Right renal cortex interstitium (tissue), 3 donors: ENCODE measurements at regions not wholly inside any gene's neighbourhood (a gene's known extent, or its start where the extent isn't known, plus 50 kb on each side); places are given as distances from the start of the nearest gene placed in this dataset.

Experiments
- DNase-seq, 3 donors: peaks; one replicate each; pipeline ENCODE4 v3.0.0-alpha.2; 2013; ENCODE audit warnings: low read depth in 3 of 3, low spot score in 2 of 3

DNA sequence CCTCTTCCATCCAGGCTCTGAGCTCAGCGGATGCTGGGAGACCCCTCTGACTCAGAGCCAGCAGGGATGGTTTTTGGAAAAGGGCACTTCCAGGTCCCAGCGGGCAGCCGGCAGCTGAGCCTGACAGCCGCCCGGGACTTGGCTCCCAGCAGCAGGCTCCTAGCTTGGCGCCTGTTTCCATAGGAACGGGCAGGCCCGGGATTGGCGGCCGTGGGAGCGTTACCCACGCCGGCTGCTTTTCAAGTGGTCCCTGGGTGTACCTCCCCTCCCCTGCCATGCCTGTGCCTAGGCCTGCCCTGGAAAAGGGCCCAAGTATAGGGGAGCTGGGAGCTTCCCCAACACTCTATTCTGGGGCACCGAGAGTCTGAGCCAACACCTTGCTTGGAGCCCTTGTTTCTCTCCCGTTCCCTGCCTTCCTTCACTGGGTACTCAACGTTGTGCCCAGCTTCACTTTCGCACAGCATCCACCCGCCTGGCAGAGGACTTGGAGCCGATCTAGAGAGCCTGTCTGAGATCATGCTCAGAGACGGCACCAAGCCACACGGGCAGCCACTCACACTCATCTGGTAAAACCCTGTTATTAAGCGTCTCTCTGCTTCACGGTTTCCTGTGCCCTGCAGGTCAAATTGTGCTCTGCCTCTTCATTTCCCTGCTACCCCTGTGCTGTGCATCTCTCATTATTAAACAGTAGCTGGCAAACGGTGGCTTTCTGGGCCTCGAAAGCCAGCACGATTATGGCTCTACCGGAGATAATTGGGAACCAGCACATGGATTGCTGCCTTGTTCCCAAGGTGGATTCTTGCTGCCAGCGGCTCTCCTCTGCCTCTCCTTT lies 521.5 kb downstream of the BCOR start:
- no peak for DNase-seq

DNA sequence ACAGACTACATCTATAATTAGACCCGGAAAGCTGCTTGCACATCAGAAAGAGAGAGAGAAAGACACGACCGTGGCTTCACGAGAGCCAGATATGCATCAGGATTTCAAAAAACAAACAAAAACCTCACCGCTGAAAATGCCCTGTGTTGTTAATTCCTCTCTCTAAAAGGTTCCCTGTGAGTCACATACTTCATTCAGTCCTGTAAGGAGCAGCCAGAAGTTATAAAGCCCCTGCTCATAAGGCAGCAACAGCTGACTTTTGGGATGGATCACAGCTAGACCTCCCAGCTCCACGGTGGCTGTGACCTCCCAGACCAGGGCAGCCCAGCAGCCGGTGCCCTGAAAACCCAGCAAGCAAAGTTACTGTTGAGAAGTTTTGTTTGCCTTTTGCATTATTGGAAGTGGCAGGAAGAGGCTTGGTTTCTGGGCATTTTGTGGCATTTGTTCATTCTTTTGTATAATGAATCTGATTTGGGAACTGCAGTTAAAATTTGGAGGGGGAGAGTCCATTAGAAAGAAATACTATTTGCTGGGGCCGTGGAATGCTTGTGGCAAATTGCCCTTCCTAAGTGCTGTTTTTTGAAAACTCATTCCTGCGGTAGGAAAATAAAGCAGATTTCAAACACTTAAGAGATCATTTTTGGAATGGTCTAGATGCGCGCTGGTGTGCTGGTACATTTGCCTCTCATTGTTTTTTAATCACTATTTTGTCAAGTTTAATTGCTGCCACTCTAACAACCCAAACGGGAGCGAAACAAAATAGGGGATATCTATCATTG lies 520.4 kb downstream of the BCOR start:
- no peak for DNase-seq

DNA sequence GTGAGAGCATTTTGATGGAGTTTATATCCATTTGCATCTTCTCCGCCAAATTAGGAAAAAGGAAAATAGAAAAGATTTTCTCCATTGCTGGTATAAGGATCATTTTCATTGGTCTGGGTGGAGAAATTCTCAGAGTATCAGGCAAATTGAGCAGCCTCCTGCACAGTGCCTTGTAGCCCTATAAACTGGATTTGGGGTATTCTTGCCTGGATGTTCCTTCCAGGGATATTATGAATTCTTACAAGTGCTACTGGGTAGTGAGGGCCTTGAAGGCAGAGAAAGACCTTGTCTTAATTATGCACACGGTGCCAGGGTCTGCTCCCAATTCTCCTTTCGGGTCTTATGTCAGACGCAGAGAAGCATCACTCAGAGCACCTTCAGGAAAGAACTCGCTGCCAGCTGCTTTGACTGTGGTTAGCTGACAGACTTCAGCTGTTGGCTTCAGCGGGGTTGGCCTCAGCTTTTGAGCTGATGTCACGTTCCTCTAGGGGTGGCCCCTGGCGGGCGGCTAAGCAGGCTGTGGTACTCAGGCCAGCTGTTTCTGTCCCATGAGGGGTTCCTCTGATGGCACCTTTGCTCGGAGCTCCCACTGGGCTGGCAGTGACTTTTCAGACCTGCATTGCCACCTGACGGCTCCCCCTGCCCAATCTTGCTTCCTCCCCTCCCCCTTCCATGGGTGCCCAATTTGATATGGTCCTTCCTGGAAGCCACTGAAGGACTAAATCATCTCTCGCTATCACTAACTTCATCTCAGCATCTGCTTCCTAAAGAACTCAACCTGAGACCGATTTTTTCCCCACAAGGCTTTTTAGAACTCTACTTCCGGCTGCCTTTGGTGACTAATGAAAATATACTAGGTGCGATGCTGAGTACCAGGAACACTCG lies 519.5 kb downstream of the BCOR start:
- DNase-seq, result no peak

DNA sequence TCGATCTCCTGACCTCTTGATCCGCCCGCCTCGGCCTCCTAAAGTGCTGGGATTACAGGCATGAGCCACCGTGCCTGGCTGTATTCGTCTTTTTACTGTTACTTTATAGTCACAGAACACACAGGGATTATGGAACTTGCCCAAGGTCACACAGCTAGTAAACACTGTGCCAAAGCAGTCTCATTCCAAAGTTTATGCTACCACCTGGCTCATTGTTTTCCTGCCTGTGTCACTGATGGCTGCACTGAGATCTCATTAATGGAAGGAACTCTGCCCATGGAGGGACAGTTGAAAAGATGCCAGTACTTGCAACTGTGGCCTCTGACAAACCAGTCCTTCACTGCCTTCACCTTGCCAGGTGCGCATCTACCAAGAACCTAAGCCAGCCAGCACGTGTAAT lies 517.7 kb downstream of the BCOR start:
- no peak for DNase-seq

DNA sequence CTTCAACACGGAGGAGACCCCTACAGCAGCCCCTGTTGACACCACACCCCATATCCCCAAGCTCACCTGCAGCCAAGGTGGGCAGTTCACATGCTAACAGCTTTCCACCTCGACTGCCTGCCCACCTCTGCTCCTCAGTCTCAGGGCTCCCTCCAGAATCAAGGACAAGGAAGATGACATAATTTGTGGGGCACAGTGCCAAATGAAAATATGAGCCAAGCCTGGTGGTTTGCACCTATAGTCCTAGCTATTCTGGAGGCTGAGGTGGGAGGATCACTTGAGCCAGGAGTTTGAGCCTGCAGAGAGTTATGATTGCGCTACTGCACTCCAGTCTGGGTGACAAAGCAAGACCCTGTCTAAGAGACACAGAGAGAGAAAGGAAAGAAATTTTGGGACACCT lies 516.3 kb downstream of the BCOR start:
- DNase-seq, result no peak

DNA sequence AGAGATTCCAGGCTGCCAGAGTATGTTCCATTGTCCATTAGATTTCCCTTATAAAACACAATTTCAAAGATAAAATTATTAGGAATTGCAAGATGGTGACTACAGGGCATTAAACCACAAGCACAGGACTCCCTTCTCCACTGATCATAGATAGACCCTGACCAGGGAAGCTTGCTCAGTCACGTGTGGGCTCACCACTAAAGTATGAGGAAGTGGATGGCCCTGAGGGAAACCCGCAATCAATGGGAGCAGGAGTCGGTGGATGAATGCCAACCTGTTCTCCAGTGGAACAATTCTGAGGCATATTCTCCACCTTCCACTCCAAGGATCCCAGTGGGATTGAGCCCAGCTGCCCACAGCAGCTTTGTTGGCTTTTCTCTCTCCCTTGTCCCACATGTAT lies 515.7 kb downstream of the BCOR start:
- DNase-seq, result no peak

DNA sequence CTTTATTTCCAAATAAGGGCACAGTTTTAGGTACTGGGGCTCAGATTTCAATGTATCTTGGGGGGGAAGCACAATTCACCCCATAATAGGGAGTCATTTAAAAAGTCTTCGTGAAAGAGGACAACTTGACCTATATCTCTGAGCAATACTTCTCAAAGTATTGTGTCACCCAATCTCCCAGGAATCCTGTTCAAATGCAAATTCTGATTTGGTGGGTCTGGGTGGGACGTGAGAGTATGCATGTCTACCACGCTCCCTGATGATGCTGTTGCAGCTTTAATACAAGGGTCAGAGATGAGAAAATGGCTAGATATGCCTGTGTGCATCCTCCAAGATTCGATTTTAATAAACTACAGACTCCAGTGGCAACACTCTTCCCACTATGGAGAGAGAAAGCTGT lies 514.8 kb downstream of the BCOR start:
- no peak for DNase-seq

DNA sequence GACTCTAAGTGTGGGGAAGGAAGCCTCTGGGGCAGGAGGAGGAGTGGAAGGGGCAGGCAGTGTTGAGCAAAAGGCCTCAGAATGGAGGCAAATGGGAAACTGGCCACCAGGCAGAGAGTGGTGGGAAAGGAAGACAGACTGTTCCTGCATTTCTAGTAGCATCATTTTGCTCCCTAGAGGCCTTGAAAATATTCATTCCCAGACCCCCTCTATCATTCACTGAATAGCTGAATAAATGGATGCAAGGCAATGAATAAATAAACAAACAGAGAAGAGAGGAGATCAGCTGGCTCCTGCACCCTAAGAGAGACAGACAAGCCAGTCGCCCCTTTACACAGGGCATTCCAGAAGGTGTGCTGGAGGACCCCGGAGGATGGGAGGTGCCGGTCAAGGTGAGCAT lies 511.9 kb downstream of the BCOR start:
- DNase-seq, result no peak

DNA sequence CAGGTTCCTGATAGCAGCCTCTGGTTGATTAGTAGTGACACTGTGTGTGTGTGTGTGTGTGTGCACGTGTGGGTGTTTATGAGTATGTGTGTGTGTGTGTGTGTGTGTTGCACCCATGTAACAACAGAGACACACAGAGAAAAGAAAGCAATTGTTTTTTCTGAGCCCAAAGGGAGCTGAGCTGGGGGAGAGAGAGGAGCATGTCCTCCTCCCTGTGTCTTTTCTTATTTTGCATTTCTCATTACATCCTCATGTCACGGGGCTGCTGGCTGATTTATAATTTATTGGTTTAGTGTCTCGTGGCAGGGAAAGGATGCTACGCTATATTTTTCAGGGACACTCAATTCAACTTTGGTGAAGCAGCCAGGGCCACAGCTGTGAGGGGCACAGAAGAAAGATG lies 511.4 kb downstream of the BCOR start:
- DNase-seq, result no peak

DNA sequence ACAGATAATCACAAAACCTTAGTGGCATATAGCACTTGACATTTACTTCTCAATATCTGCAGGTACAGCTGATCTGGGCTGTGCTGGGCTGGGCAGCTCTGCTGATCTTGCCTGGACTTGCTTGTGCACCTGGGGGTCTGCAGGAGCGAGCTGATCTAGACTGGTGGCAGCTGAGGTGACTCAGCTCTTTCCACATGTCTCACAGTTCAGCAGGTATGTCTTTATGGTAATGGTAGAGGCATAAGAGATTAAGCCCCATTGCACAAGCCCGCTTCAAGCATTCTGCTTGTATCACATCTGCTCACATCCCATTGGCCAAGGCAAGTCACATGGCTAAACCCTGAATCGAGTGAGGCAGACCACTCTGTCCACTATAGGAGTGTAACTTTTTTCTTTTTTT lies 506.7 kb downstream of the BCOR start:
- no peak for DNase-seq

DNA sequence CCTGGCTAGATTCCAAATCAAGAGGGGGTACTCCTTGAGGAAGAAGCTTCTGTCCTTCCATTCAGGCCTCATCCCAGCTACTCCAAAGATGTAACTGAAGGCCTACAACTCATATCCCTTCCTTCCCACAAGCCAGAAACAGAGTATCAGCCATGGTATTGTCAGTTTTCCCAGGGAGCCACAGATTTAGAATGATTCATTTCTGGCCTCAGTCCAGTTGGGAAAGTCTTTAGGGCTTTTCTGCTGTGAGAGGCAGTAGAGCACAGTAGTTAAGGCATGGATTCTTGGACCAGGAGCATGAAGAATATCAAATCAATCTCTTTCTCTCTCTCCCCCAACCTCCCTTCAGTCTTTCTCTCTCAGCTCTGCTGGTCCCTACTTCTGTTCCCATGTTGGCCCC lies 505.0 kb downstream of the BCOR start:
- DNase-seq, result no peak

DNA sequence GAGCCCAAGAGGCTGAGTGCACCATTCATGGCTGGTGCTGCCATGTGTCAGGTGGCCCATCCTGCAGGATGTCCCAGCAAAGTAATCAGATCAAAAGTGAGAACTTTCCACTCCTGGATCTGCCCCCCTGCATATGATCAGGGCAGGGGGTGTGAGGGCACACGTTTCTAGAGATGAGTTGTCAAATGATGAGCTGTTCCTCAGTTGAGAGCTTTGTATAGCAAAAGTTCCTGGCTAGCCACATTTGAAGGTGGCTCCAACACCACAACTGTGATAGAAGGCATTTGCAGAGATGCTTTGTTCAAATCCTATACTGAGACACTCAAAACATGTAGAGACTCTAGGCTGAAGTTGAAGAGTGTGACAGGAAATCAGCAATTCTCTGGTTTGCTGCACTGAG lies 501.8 kb downstream of the BCOR start:
- no peak for DNase-seq

DNA sequence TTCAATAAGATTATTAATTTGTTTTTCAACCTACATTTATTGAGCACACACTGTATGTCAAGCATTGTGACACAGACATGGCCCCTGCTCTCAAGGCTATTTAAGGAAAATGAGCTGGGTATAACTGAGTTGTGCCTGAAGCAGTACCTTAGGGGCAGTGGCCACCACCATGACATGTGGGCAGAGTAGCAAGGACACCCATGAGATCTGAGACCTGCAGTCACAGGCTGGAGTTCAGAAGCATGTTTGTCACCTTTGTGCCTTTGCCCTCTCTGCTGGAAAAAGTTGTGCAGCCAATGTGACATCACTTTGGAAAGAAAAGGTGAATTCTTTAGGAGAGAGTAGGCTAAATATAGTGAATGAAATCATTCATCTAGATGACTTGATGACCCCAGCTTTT lies 501.3 kb downstream of the BCOR start:
- no peak for DNase-seq

DNA sequence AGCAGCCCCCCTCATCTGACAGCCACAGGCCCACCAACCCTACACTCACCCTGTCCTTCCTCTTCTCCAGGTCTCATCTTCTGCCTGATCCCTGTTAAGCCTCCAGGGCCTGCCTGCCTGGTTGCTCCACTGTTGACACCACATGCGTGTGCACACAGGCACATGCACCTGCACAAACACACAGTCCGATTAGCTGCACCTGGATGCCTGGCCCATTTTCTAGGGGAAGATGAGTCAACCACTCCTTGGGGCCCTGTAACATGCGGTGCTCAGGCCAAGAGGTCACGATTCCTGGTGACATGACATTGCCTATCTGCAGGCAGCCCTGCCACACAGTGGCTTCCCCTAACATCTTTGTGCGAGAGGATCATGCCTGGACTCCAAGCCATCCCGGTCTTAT lies 498.4 kb downstream of the BCOR start:
- DNase-seq, result no peak

DNA sequence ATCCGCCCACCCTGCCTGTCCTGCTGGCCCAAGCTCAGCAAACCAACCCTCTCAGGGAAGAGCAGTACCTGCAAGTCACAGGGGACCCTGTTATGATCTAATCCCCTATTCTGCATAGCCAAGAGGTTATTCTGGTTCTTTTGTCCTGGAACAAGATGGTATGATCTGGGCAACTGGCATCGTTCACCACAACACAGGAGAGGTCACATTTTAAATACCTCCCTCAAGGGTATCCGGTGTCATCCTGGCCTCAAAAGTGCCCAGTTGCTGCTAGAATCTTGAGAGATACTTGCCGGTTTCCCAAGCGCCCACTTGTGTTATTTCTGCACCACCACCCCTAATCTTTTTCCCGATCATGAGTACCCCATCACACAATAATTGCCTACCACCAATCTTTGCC lies 497.5 kb downstream of the BCOR start:
- no peak for DNase-seq

DNA sequence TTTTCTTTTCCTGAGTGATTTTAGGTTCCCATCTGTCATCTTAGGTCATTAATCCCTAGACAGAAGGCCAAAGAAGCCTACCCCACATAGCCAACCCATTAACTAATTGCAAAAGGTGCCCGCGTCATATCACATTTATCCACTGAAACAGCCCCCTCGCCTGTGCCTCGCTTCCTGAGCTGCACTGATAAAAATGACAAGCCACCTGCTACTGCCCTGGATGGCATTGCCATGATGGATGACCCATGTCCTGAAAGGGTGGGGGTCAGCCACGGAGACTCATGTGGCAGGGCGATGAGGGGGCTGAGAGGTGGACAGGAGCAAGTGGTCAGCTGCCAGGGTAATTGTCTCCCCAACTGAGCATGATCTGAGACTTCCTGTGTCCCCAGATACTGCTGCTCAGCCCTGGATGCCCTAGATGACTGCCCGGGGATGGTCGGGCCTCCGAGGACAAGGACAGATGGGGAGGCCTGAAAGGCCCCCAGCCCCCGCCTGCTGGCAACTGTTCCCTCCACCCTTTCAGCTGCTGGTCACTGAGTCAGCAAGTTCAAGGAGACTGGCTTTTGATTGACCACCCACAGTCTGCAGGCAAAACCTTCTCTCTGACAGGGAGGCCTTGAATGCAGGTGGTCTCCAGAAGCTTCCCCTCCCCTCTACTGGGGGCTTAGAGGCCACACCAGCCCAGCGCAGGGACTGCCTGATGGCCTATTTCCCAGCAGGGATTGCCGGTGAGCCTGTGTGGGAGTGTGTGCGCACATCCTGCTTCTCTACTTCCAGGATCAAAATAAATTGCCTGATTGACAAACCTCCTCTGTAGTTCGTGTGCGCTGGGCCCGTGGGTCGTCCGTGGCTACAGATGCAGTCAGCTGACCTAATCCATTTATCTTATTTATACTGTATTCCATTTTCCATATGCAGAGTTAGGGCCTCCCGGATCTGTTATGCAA lies 496.3 kb downstream of the BCOR start:
- no peak for DNase-seq

DNA sequence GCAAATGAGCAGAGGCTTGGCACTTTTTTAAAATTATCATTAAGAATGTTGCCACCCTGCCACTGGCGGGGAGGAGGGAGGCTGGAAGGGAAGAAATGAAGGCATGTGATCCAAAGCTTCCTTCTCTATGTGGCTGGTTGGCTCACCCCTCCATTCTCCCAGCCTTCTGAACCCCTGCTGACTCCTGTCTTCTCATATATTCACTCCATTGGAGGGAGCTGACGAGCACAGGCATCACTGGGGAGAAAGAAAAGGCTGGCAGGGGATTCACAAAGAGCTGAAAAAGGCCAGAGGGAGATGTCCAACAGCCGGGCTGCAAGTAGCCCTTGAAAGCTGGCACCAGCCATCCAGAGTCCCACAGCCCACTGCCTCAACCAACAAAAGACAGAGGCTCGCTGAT lies 495.6 kb downstream of the BCOR start:
- no peak for DNase-seq

DNA sequence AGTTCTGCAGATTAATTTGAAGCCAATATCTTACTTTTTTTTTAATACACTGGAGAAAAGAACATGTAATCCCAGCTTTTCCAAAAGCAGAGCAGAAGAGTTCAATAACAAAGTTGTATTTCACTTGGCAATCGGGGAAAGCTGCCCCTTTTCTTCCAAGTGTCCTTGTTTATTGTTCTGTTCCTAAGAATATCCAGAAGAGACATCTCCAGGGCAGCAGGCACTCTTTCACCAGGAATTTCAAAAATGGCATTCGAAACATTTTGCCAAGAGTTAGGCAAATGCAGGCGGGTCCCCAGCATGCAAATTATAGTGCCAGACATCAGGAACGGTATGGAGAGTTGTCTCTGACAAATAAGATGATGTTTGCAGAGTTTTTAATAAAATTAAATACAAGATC lies 494.5 kb downstream of the BCOR start:
- no peak for DNase-seq

DNA sequence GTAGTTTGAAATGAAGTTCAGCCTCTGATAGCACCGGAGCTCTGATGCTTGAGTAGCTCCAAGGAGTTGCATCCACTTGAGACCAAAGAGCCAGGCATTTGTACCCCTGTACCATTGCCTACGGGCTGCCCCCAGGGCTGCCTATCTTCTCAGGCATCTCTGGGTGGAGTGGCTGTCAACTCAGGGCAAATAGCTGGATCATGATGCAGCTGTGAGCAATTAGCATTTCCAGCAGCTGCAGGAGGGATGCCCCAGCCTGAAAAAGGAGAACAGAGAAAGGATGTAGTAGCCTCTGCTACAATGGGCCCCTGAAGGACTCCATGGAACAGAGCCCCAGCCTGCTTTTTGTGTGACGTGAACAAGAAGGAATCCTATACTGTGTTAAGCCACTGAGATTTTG lies 492.6 kb downstream of the BCOR start:
- no peak for DNase-seq

DNA sequence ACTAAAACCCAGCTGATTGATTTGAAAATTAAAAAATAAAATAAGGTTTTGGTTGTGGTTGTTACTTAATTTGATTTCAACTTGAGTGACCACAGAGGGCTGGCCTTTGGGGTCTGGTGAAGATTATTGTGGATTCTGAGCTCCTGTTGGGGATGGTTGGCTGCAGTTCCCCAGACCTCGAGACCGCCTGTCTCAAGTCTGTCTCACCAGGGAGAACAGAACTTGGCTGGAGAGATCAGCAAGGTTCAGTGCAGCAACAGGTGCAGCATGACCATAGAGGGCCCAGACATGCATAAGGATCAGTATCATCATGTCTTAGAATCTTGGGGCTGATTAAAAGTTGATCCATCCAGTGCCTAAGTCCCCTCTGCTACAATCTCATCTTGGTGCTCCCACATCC lies 491.9 kb downstream of the BCOR start:
- DNase-seq, result no peak
